SK-N-SH (cell line): ENCODE measurements at regions not wholly inside any gene's neighbourhood (a gene's known extent, or its start where the extent isn't known, plus 50 kb on each side); places are given as distances from the start of the nearest gene placed in this dataset.

Experiments used
- CHD2 ChIP-seq: fragments of 150-350 bp; IDR thresholded peaks from 2 replicates; pipeline ENCODE4 v1.6.1; 2018; ENCODE audit warnings: low read length; ENCODE audit not compliant: partially characterized antibody
- EP300 ChIP-seq, 2 experiments: IDR thresholded peaks; 2 replicates each; pipeline versions ENCODE4 v1.4.0 to v1.6.1; 2012; ENCODE audit warnings: borderline replicate concordance in 1 of 2, low read depth in 1 of 2, low read length in 1 of 2
- GABPA ChIP-seq: IDR thresholded peaks from 2 replicates; pipeline ENCODE4 v1.4.0; 2012; ENCODE audit warnings: low read depth, mild to moderate bottlenecking
- JUND ChIP-seq: IDR thresholded peaks from 2 replicates; pipeline ENCODE4 v1.4.0; 2012
- MXI1 ChIP-seq: IDR thresholded peaks from 2 replicates; pipeline ENCODE4 v1.6.1; 2012; ENCODE audit warnings: mild to moderate bottlenecking, low read depth, low read length, improper control_type of control experiment
- RAD21 ChIP-seq: IDR thresholded peaks from 2 replicates; pipeline ENCODE4 v1.6.1; 2012; ENCODE audit warnings: mild to moderate bottlenecking, low read length
- RFX5 ChIP-seq: IDR thresholded peaks from 2 replicates; pipeline ENCODE4 v1.6.1; 2012; ENCODE audit warnings: mild to moderate bottlenecking, improper control_type of control experiment, low read length
- SIN3A ChIP-seq: IDR thresholded peaks from 2 replicates; pipeline ENCODE4 v1.6.1; 2012; ENCODE audit warnings: low read depth, mild to moderate bottlenecking, low read length, moderate library complexity, borderline replicate concordance
- TF ChIP-seq, protein P1 (sequence below): fragments of 200-600 bp; sonication (generic); IDR thresholded peaks from 2 replicates; pipeline ENCODE4 v1.6.1; 2017; ENCODE audit warnings: antibody characterized with exemption, mild to moderate bottlenecking, moderate library complexity
- TF ChIP-seq, protein P2 (sequence below): IDR thresholded peaks from 2 replicates; pipeline ENCODE4 v1.4.0; 2012; ENCODE audit warnings: low read depth, borderline replicate concordance
- TF ChIP-seq, protein P3 (sequence below): IDR thresholded peaks from 2 replicates; pipeline ENCODE4 v1.4.0; 2012; ENCODE audit warnings: low read depth
- TF ChIP-seq, protein P4 (sequence below): IDR thresholded peaks from 2 replicates; pipeline ENCODE4 v1.4.0; 2012; ENCODE audit warnings: low read depth, borderline replicate concordance

DNA sequence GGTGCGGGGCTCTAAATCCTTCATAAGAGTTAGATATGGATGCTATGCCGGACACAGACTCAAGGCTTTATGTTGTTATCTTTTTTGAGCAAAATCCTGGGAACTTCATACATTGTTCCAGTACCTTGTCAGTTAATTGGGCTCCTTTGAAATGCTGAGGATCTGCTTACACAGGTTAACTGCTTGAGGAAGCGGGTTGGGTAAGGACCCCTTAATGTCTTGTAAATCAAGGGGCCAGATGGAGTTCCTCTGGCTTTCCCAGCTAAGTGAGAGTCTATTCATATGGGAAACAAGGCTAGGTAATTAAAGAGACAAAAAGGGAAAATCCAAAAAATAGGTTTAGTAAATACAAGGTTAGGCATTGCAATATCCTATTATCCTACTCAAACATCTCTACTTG is 141.5 kb downstream of the OR2B2 start:
- no peak for TF ChIP-seq JUND
- TF ChIP-seq, protein P1, sequence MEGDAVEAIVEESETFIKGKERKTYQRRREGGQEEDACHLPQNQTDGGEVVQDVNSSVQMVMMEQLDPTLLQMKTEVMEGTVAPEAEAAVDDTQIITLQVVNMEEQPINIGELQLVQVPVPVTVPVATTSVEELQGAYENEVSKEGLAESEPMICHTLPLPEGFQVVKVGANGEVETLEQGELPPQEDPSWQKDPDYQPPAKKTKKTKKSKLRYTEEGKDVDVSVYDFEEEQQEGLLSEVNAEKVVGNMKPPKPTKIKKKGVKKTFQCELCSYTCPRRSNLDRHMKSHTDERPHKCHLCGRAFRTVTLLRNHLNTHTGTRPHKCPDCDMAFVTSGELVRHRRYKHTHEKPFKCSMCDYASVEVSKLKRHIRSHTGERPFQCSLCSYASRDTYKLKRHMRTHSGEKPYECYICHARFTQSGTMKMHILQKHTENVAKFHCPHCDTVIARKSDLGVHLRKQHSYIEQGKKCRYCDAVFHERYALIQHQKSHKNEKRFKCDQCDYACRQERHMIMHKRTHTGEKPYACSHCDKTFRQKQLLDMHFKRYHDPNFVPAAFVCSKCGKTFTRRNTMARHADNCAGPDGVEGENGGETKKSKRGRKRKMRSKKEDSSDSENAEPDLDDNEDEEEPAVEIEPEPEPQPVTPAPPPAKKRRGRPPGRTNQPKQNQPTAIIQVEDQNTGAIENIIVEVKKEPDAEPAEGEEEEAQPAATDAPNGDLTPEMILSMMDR, result no peak
- TF ChIP-seq SIN3A, result no peak
- no peak for TF ChIP-seq EP300 (IDR thresholded peaks at IDR 0.05; ENCODE audit: borderline replicate concordance in 1 of 2, low read depth in 1 of 2, low read length in 1 of 2)
- no peak for TF ChIP-seq GABPA
- TF ChIP-seq, protein P2, sequence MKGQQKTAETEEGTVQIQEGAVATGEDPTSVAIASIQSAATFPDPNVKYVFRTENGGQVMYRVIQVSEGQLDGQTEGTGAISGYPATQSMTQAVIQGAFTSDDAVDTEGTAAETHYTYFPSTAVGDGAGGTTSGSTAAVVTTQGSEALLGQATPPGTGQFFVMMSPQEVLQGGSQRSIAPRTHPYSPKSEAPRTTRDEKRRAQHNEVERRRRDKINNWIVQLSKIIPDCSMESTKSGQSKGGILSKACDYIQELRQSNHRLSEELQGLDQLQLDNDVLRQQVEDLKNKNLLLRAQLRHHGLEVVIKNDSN, result no peak
- no peak for TF ChIP-seq CHD2
- TF ChIP-seq, protein P3, sequence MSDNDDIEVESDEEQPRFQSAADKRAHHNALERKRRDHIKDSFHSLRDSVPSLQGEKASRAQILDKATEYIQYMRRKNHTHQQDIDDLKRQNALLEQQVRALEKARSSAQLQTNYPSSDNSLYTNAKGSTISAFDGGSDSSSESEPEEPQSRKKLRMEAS, result no peak
- TF ChIP-seq RFX5, result no peak
- no peak for TF ChIP-seq MXI1
- TF ChIP-seq, protein P4, sequence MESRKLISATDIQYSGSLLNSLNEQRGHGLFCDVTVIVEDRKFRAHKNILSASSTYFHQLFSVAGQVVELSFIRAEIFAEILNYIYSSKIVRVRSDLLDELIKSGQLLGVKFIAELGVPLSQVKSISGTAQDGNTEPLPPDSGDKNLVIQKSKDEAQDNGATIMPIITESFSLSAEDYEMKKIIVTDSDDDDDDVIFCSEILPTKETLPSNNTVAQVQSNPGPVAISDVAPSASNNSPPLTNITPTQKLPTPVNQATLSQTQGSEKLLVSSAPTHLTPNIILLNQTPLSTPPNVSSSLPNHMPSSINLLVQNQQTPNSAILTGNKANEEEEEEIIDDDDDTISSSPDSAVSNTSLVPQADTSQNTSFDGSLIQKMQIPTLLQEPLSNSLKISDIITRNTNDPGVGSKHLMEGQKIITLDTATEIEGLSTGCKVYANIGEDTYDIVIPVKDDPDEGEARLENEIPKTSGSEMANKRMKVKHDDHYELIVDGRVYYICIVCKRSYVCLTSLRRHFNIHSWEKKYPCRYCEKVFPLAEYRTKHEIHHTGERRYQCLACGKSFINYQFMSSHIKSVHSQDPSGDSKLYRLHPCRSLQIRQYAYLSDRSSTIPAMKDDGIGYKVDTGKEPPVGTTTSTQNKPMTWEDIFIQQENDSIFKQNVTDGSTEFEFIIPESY, result no peak
- TF ChIP-seq RAD21, result no peak
